Tibial nerve (tissue), 4 donors: ENCODE measurements at regions not wholly inside any gene's neighbourhood (a gene's known extent, or its start where the extent isn't known, plus 50 kb on each side); places are given as distances from the start of the nearest gene placed in this dataset.

Experiments used
- CTCF ChIP-seq, 5 experiments: fragments of 200-600 bp in 3 of 5; fragments of 450-650 bp in 2 of 5; sonication (generic) in 3 of 5; IDR thresholded peaks; one replicate each; pipeline ENCODE4 v1.5.1; 2016 to 2019; ENCODE audit warnings: antibody characterized with exemption in 5 of 5, mild to moderate bottlenecking in 3 of 5, moderate library complexity in 2 of 5
- EP300 ChIP-seq, 2 donors: sonication (generic); formaldehyde crosslinking; IDR thresholded peaks; one replicate each; pipeline ENCODE4 v1.6.1; 2017; ENCODE audit warnings: antibody characterized with exemption in 2 of 2, mild to moderate bottlenecking in 1 of 2
- POLR2A ChIP-seq, 2 donors: fragments of 450-650 bp; IDR thresholded peaks; one replicate each; pipeline ENCODE4 v1.6.1; 2017; ENCODE audit warnings: antibody characterized with exemption in 2 of 2, mild to moderate bottlenecking in 2 of 2, moderate library complexity in 2 of 2

GRCh38 chr11:134505125-134505524 lies 93.1 kb upstream of the B3GAT1 start:
- TF ChIP-seq POLR2A (IDR thresholded peaks at IDR 0.05) (no peak), CTCF (IDR thresholded peaks at IDR 0.05) (no peak), EP300 (IDR thresholded peaks at IDR 0.05) (no peak)
